ENCODE measurements at regions not wholly inside any gene's neighbourhood (a gene's known extent, or its start where the extent isn't known, plus 50 kb on each side); places are given as distances from the start of the nearest gene placed in this dataset.

DNA sequence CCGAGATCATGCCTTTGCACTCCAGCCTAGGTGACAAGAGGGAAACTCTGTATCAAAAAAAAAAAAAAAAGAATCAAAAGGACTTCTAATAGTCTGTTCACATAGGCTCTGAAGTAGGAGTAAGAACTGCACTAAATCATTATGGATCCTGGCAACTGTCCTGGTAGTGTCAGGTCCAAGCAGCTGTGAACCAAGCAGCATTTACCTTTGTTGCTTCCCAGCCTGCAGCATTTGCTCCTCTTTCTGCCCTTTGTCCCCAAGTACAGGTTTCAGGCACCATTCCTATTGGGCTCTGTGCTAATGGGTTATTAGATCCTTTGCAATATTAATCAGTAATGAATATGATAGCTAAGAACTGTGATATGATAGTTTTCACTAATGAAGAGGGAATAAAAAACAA is 77.4 kb upstream of the NBEA start:
- TF ChIP-seq POLR2A (IDR thresholded peaks at IDR 0.05): no peak
- TF ChIP-seq, protein P1, sequence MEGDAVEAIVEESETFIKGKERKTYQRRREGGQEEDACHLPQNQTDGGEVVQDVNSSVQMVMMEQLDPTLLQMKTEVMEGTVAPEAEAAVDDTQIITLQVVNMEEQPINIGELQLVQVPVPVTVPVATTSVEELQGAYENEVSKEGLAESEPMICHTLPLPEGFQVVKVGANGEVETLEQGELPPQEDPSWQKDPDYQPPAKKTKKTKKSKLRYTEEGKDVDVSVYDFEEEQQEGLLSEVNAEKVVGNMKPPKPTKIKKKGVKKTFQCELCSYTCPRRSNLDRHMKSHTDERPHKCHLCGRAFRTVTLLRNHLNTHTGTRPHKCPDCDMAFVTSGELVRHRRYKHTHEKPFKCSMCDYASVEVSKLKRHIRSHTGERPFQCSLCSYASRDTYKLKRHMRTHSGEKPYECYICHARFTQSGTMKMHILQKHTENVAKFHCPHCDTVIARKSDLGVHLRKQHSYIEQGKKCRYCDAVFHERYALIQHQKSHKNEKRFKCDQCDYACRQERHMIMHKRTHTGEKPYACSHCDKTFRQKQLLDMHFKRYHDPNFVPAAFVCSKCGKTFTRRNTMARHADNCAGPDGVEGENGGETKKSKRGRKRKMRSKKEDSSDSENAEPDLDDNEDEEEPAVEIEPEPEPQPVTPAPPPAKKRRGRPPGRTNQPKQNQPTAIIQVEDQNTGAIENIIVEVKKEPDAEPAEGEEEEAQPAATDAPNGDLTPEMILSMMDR (IDR thresholded peaks at IDR 0.05 in 8 of 11, conservative IDR thresholded peaks at IDR 0.05 in 3 of 11): no peak
- TF ChIP-seq POLR2AphosphoS5 (IDR thresholded peaks at IDR 0.05): no peak

Data from spleen (tissue), 7 donors.